ENCODE measurements at regions not wholly inside any gene's neighbourhood (a gene's known extent, or its start where the extent isn't known, plus 50 kb on each side); places are given as distances from the start of the nearest gene placed in this dataset.
"Not testable (repeated sequence)": the region's sequence is repeated elsewhere in the genome, so short reads cannot be mapped to it uniquely, and the experiment has no call there.

DNA sequence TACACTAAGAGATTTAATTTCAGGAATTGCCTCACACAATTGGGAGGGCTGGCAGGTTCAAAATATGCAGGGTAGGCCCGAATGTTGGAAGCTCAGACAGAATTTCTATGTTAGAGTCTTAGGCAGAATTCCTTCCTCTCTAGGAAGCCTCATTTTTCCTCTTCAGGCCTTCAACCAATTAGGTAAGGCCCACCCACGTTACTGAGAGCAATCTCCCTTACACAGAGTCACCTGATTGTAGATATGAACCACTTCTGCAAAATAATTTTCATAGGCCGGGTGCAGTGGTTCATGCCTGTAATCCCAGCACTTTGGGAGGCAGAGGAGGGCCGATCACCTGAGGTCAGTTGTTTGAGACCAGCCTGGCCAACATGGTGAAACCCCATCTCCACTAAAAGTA is 50.2 kb upstream of the HIVEP1 start:
- DNase-seq: no peak

DNA sequence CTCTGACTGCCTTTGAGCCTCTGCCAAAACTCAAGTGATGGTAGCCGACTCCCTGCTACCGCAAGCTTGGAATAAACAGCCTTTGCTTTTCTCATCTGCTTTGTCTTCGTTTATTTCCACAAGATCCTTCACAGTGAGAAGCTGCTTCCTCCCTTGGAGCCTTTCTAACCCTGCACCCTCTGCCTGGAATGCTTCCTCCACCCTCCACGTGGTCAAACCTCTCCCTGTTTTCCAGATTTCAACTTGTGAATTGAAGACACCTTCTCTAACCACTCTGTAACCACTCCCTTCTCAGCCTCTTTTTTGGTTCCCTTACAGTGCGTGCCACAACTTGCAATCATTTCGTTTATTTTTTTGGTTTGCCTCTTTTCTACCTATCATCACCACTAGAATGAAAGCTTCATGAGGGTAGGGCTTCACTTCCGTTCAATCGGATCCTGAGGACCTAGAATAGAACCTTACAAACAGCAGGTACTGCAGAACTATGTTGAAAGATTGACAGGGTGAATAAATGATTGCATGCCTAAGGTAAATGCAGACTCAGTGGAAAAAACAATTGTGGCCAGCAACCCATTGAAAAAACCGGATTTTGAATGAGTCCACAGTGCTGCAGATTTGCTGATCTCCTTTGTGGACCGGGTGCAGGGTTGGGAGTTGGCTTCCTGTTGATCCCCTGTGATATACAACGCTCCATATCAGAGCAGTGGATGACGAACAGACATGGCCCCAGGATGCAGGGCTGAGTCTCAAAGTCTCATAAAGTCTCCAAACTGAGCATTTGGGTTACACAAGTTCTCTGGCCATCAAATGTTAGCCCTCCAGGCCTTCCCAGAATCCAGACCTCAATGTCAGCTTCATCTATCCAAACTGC is 51.0 kb upstream of the HIVEP1 start:
- DNase-seq: no peak

DNA sequence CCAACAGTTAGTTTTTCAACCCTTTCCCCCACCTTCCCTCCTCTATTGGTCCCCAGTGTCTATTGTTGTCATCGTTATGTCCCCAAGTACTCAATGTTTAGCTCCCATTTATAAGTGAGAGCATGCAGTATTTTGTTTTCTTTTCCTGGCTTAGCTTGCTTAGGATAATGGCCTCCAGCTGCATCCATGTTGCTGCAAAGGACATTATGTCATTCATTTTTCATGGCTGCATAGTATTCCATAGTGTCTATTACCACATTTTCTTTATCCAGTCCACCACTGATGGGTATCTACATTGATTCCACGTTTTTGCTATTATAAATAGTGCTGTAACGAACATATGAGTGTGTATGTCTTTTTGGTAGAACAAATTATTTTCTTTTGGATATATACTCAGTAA is 55.3 kb upstream of the HIVEP1 start:
- no peak for DNase-seq

DNA sequence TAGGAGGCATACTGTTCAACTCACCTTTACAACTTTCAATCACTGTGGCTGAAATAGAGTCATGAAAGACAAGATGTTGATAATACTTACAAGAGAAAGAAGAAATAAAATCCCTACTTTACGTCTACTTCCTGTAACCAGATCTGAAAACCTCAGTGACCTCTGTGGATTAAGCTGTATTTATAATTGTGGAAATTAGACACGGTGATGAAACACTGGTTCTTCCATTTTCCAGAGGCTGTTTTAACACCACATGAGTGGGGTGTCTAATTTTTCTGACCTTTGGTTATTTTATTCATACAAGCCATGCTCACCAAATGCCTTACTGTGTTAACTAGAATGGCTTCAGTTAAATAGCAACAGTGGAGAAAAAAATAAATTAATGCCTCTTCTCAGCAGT is 58.5 kb upstream of the HIVEP1 start:
- DNase-seq: no peak

DNA sequence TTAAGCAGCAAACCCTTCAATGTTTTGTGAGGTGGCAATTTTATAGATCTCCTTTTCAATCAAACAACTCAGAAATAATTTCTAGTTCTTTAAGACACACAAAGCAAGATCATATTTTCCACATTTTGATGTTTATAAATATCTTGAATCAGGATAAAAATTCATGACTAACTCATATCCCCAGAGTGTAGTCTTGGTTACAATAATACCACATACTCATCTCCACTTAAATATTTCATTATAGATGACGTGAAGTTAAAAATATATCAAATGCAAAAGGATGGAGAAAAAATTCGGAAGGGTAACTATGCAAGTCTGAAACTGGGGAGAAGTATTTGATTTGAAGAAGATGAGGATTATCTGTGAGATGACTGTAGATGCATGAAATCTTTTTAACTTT is 59.8 kb upstream of the HIVEP1 start:
- DNase-seq: no peak

DNA sequence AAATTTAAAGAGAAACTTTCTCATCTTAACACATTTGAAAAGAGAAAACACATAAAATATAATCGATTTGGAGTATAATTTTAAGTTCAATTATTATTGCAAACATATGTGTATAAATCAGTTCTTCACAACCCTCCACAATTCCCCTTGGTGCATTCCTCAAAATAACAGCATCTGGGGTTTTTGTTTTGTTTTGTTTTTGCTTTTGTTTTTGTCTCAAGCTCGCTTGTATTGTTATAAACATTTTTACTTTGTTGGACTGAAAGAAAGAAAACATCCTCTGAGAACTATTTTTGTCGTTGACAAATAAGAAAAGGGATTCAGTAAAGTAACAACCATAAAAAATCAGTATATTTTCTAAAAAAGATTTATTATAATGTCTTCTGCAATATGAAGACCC is 60.2 kb upstream of the HIVEP1 start:
- DNase-seq: no peak

DNA sequence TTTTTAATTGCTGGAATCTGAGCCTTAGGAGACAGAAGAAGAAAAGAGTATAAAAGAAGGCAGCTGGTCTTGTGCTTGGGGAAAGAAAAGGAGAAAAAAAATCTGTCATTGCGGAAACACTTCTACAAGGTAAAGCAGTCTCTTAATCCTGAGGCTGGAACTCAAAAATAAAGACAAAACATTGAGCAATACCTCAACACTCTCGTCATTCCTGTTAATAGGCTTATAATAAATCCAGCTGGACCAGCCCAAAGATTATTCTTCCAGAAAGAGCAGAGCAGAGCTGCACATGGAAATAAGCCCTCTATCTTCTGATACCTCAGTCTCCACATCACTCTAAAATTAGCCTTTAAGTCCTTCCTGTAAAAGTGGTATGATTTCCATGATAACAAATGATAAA is 62.0 kb upstream of the HIVEP1 start:
- no peak for DNase-seq

DNA sequence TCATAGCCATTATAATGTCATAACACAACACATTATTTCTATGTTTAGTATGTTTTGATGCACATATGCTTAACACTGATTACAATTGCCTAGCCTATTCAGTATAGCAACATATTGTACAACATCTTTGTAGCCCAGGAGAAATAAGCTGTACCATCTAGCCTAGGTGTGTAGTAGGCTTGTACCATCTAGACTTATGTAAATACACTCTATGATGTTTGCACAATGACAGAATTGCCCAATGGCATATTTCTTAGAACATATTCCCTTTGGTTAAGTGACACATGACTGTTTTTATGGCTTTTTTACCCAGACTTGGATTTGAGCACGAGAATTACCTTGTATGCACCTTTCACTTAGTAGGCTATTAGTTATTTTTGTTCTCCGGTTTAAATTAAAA is 64.5 kb upstream of the HIVEP1 start:
- no peak for DNase-seq

DNA sequence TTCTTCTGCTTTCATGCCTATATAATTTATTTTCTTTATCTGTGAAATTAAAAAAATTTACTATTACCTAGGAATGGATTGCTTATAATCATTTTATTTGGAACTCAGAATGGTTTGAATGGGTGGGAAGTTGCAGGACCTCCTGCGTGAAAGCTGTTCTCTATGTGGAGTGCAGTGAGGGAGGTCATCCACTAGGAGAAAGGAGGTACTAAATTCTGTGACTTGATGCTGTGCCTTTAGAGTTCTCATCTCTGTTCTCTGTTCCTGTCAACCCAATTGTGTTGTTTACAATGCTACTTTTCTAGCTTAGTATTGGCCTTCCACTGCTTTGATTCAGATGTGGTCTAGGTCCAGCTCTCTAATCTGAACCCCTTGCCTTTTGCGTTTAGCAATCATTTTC is 65.0 kb upstream of the HIVEP1 start:
- DNase-seq: no peak

DNA sequence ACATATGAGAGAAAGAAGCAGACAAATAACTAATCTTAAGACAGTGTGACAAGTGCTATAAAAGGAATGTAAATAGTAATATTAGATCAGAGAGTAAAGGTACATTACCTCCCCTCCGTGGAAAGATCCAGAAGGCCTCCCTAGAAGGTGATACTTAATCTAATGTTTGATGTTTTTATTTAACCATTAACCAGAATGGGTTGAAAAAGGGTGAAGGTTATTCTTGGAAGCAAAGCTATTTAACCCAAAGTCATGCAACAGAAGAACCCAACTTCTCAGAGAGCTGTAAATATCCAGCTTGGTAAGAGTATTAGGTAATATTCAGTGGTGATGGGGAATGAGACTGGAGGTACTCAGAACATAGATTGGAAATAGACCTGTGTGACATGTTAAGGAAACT is 68.0 kb upstream of the HIVEP1 start:
- no peak for DNase-seq

DNA sequence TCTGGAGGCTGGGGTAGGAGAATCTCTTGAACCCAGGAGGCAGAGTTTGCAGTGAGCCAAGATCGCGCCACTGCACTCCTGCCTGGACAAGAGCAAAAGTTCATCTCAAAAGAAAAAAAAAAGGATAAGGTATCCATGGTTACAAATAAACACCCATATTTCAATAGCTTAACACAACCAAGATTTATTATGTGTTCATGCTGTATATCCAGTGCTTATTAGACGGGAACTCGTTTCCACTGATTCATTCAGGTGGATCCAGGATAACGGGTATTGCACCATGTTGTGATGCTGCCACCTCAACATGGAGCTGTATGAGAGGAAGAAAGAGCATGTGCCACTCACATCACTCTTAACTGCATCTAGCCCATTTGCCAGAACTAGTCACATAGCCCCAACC is 69.1 kb upstream of the HIVEP1 start:
- no peak for DNase-seq

DNA sequence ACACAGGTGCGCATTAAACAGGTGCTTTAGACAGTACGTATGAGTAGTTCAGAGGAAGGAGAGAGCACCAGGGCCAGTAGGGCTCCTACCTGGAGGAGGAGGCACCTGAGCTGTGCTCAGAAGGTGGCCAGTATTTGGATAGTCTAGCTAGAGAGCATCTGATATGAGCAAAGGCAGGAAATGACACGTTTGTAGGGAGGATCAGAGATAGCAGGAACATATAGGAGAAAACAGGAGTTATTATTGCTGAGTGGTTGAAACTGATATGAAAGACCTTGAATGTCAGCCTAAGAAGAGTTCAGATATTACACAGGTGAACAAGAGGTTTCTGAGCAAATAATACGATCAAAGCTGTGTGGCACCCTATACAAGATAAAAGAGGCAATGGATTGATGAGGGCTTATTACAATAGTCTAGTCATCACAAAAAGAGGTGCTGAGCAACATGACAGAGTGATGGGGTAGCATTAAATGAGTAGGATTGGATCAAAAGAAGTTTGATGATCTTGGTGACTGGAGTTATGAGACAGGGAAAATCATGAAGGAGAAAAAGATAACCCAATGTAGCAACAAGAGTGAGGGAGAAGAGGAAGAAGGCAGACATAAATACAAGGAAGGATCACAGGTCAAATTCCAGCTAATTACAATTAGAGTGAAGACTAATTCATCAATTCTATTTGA is 69.8 kb upstream of the HIVEP1 start:
- no peak for DNase-seq

DNA sequence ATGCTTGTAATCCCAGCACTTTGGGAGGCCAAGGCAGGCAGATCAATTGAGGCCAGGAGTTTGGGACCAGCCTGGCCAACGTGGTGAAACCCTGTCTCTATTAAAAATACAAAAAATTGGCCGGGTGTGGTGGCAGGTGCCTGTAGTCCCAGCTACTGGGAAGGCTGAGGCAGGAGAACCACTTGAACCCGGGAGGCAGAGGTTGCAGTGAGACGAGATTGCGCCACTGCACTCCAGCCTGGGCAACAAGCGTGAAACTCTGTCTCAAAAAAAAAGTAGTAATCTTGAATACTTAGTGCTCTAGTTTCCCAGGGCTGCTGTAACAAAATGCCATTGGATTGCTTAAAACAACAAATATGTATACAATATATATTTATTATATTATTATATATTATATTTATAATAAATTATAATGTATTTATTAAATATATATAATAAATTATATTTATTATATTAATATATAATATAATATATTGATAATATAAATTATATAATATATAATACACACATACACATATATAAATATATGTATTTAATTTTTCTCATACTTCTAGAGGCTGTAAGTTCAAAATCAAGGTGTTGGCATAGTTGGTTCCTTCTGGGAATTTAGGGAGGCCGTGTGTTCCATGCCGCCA is 71.5 kb upstream of the HIVEP1 start:
- not testable (repeated sequence) for DNase-seq

DNA sequence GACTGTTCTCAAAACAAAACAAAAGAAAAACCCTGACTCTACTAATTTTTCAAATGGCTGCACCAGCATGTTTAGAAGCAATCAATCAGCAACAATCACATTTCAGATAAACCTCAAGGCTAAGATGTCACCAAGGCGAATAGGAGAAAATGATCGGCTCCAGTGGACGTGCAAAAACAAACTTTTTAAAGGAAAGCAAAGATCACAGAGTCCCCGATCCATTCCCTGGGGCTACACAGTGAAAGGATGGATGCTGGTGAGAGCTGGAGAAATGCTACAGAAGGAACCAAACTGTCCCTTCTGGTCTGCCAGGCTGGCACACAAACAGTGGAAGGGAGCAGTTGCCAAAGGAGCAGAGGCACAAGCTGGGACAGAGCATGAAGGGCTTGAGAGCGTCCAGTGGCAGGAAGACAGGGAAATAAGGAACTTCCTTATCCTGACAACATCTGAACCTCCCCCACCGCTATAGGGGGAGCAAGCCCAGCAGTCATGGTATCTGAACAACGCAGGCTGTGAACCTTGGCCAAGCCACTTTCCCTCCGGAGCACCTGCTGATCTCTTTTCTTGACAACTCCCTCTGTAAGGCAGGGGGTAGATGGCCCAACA is 73.7 kb upstream of the HIVEP1 start:
- no peak for DNase-seq

DNA sequence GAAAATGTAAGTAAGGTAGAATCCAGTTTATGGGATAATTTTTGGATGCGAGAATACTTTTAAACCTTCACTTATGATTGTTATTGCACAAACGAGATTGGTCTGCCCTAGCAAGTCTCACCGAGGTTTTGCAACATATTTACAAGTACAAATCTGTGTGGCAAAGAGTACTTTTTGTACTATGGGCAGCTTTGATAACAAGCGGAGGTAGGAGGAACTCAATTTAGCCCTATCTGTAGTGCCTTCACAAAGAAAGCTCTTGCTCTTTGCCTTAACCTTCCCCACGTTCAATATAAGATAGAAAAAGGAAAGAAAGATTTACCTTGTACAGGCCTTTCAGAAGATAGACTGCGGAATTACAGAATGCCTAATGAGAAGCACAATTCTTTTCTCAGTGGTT is 77.5 kb upstream of the HIVEP1 start:
- no peak for DNase-seq

DNA sequence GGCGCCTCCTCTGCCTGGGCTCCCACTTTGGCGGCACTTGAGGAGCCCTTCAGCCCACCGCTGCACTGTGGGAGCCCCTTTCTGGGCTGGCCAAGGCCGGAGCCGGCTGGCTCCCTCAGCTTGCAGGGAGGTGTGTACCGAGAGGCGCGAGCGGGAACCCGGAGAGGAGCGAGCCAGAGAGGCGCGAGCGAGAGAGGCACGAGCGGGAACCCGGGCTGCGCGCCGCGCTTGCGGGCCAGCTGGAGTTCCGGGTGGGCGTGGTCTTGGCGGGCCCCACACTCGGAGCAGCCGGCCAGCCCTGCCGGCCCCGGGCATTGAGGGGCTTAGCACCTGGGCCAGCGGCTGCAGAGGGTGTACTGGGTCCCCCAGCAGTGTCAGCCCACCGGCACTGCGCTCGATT is 79.2 kb upstream of the HIVEP1 start:
- DNase-seq: not testable (repeated sequence)

DNA sequence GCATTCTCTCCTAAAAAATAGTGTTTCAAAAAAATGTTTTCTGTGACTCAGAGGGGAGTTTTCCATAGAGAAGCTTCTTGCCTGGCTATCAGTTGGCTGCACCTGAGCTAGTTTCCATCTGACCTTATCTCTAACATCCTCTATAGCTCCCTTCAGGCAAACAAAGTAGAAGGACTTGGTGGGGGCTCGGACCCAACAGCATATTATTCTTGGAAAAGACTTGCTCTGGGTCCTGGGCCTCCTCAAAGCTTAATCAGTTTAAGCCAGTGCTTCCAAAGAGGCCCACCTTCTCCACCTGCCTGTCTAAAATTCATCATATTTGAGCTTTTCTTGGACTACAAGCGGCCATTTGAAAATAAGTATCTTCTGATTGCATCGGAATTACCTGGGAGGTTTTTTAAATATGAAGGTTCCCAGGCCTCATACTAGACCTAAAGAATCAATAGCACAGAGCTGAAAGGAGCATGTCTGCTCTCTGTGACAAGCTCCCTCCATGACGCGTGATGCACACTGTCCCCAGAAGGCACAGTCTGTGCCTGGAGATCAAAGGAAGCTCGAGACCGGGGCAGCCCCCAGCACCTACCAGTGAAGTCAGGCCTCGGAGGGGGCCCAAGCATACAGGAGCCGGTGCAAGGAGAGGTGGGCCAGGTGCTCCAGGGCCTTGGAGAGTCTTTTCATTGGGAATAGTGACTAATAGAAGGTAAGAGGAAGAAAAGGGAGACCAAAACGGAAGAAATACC is 80.6 kb upstream of the HIVEP1 start:
- DNase-seq: no peak

DNA sequence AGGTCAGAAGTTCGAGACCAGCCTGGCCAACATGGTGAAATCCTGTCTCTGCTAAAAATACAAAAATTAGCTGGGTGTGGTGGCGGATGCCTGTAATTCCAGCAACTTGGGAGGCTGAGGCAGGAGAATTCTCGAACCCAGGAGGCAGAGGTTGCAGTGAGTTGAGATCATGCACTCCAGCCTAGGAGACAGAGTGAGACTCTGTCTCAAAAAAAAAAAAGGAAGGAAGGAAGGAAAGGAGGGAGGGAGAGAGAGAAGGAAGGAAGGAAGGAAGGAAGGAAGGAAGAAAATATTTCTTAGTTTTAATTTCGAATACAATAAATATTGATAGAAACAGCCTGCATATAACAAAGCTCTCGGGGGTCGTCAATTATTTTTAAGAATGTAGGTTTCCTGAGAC is 81.3 kb upstream of the HIVEP1 start:
- not testable (repeated sequence) for DNase-seq

DNA sequence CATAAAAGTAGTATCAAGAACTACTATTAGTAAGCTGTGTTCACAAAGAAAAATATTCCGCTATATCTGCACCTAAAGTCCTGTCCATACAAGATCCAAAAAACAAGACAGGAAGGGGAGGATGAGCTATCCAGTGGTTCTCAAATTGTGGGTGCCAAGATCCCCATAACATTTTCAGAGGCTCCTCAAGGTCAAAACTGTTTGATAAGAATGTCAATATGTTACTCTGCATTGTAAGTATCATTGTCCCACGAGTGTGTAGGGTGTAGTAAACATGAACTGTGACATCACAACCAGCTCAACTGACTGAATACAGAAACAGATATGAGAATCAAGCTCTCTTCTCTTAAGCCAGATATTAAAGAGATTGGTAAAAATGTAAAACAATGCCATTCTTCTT is 81.9 kb upstream of the HIVEP1 start:
- no peak for DNase-seq

DNA sequence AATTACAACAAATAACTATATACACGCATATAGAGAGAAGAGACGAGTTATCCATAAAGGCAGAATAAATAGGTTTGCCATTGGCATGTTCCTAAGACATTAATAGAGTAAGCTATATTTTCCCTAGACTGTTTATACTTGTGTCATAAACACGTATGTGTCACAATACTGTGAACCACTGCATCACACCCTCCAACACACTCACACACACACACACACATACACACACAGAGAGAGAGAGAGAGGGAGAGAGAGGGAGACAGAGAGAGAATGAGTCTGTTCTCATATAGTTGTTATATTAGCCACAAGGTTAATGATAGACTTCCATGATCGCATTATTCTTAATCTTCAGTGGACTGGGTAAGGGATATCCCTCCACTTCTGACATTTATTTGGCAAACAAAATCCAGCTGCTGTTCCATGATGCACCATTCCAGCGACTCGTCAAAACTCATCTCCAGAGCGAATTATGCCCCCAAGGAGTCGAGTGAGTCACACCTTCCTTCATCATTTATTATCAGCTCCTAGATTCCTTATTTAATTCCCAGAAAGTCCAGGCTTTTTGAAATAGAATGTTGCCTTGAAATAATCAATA is 82.8 kb upstream of the HIVEP1 start:
- no peak for DNase-seq

DNA sequence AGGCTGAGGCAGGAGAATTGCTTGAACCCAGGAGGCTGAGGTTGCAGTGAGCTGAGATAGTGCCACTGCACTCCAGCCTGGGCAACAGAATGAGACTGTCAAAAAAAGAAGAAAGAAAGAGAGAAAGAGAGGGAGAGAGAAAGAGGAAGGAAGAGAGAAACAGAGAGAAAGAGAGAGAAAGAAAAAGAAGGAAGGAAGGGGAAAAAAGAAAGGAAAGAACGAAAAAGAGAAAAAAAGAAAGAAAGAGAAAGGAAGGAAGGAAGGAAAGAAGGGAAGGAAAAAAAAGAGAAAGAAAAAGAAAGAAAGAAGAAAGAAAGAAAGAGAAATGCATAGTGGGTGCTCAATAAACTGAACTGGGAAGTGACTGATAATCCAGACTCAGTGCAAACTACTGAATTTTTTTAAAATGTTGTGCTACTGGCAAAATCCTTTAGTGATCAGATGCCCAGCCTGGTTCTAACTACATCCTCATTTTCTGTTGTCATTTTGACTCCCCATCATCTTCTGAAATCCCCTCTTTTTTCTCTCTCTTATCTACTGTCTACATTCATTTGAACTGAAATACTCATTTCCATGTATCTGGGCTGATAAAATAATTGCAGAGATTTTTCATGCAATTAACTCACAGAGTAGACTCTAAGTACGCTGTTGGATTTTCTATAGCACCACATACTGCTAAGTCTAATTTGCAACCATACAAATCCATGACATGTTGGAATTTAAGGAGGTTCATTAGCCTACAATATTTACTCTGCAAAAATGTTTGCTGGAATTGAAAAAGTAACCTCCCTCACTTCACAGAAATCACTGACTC is 85.3 kb upstream of the HIVEP1 start:
- DNase-seq: no peak

DNA sequence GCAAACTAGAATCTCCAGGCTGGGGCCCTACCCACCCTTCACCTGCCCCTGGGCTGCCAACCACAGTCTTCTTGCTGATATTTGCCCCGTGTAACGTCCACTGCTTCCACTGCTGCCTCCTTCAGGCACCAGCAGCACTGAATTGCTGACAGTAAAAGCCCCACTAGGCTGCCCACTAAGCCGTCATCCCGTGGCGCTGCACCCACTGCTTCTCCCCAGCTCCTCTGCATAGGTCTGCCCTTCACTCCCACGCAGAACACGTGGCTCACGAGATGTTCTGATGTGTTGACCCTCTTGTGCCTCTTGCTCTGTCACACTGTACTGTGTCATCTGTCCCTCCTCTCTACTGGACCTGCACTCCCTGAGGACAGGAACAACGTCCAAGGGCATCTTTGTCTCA is 86.3 kb upstream of the HIVEP1 start:
- no peak for DNase-seq
